ENCODE measurements at regions not wholly inside any gene's neighbourhood (a gene's known extent, or its start where the extent isn't known, plus 50 kb on each side); places are given as distances from the start of the nearest gene placed in this dataset.

GRCh38 chr22:47463220-47463619 lies 700.8 kb downstream of the TBC1D22A start:
- intact Hi-C loops (cut with DNase I): no loop called here
- Histone ChIP-seq H3K27ac (no peak overlapping the region), H3K36me3 (no peaks in the 10 kb centered on the region), H3K9me3 (peaks cover 0 to 10% (median 5%) of the 10 kb centered on the region in 4 donors), H3K27me3 (no peaks in the 10 kb centered on the region), H3K4me3 (no peak overlapping the region), H3K4me1 (no peaks in the 10 kb centered on the region)
- 68 to 81% methylated on average over 8 of the region's 8 CpGs for WGBS, 2 donors
- no peak for TF ChIP-seq EP300 (IDR thresholded peaks at IDR 0.05)
- TF ChIP-seq CTCF (IDR thresholded peaks at IDR 0.05): no peak
- TF ChIP-seq POLR2A (IDR thresholded peaks at IDR 0.05): no peak
- TF ChIP-seq POLR2AphosphoS5 (IDR thresholded peaks at IDR 0.05): no peak
- no peak for DNase-seq

GRCh38 chr22:47460861-47461260 lies 698.4 kb downstream of the TBC1D22A start:
- H3K27me3 ChIP-seq: no peaks in the 10 kb centered on the region
- intact Hi-C loops (cut with DNase I): no loop called here
- no peak overlapping the region for H3K4me3 ChIP-seq
- WGBS, 2 donors: 75 to 89% methylated on average over 5 of the region's 5 CpGs
- peaks cover 0 to 2% (median under 1%) of the 10 kb centered on the region in 4 donors for H3K9me3 ChIP-seq
- TF ChIP-seq POLR2A (IDR thresholded peaks at IDR 0.05) (no peak), POLR2AphosphoS5 (IDR thresholded peaks at IDR 0.05) (no peak), CTCF (IDR thresholded peaks at IDR 0.05) (no peak), EP300 (IDR thresholded peaks at IDR 0.05) (no peak)
- H3K27ac ChIP-seq: no peak overlapping the region
- H3K4me1 ChIP-seq: no peaks in the 10 kb centered on the region
- no peak for DNase-seq
- no peaks in the 10 kb centered on the region for H3K36me3 ChIP-seq

- WGBS, 2 donors: 76 to 84% methylated on average over 3 of the region's 3 CpGs
These were observed 697.7 kb downstream of the TBC1D22A start for GRCh38 chr22:47460176-47460575.

GRCh38 chr22:47458348-47458747 lies 695.9 kb downstream of the TBC1D22A start:
- WGBS, 2 donors: 84 to 91% methylated on average over 8 of the region's 8 CpGs
- H3K4me1 ChIP-seq: no peaks in the 10 kb centered on the region
- intact Hi-C loops (cut with DNase I): no loop called here
- no peak overlapping the region for H3K27ac ChIP-seq
- H3K36me3 ChIP-seq: no peaks in the 10 kb centered on the region
- H3K9me3 ChIP-seq: peaks cover 0 to 9% (median 3%) of the 10 kb centered on the region in 4 donors
- H3K27me3 ChIP-seq: no peaks in the 10 kb centered on the region
- no peak for DNase-seq
- TF ChIP-seq EP300 (IDR thresholded peaks at IDR 0.05): no peak
- TF ChIP-seq POLR2A (IDR thresholded peaks at IDR 0.05): no peak
- no peak for TF ChIP-seq POLR2AphosphoS5 (IDR thresholded peaks at IDR 0.05)
- TF ChIP-seq CTCF (IDR thresholded peaks at IDR 0.05): no peak
- no peak overlapping the region for H3K4me3 ChIP-seq

More at GRCh38 chr22:47460176-47460575, 697.7 kb downstream of the TBC1D22A start:
- Histone ChIP-seq H3K36me3 (no peaks in the 10 kb centered on the region), H3K4me3 (no peak overlapping the region), H3K27ac (no peak overlapping the region), H3K4me1 (no peaks in the 10 kb centered on the region), H3K9me3 (peaks cover 0 to 2% (median 0%) of the 10 kb centered on the region in 4 donors), H3K27me3 (no peaks in the 10 kb centered on the region)
- intact Hi-C loops (cut with DNase I): no loop called here
- TF ChIP-seq POLR2AphosphoS5 (IDR thresholded peaks at IDR 0.05) (no peak), CTCF (IDR thresholded peaks at IDR 0.05) (no peak), POLR2A (IDR thresholded peaks at IDR 0.05) (no peak), EP300 (IDR thresholded peaks at IDR 0.05) (no peak)
- DNase-seq: no peak
